GM12878 (cell line): ENCODE measurements at regions not wholly inside any gene's neighbourhood (a gene's known extent, or its start where the extent isn't known, plus 50 kb on each side); places are given as distances from the start of the nearest gene placed in this dataset.

ENCODE experiments used
- ATAC-seq: fragments of 200-7000 bp; cut with Tn5 transposase; 3 replicates; pipeline ENCODE4 v1.9.1; 2020; ENCODE audit warnings: mild to moderate bottlenecking, moderate library complexity
- BruUV-seq: library from RNA; stranded (reverse); fragments of 400-500 nt; replicated peaks from 2 replicates; lab custom pipeline; 2021; lab: Mats Ljungman, UMichigan
- CTCF ChIA-PET: fragments of 300-600 bp; sonication (Branson Sonifier 250); formaldehyde crosslinking; extraction: SDS; loops from one replicate; lab custom pipeline; 2021; ENCODE audit warnings: inconsistent platforms; lab: Yijun Ruan, JAX
- POLR2A ChIA-PET: fragments of 350-600 bp; formaldehyde crosslinking; extraction: SDS; loops from one replicate; lab custom pipeline; 2021; ENCODE audit warnings: inconsistent platforms; lab: Charles Lee
- RAD21 ChIA-PET: fragments of 300-600 bp; sonication (Branson Sonifier 250); formaldehyde crosslinking; loops from one replicate; lab custom pipeline; 2023; ENCODE audit warnings: antibody characterized with exemption; ENCODE audit not compliant: unreplicated experiment; lab: Charles Lee
- SMC1A ChIA-PET: fragments of 300-600 bp; sonication (Branson Sonifier 250); formaldehyde crosslinking; loops from one replicate; lab custom pipeline; 2023; ENCODE audit not compliant: unreplicated experiment, uncharacterized antibody; lab: Charles Lee
- DNase-seq: peaks from one replicate; pipeline ENCODE4 v3.0.0-alpha.2; 2011; ENCODE audit warnings: low read depth, low spot score
- FAIRE-seq: peaks from 3 replicates; lab custom pipeline; 2011; peaks lifted over from hg19 to GRCh38; lab: Jason Lieb, UNC
- H2AFZ ChIP-seq: 2 replicates; pipeline ENCODE4 v1.6.0; 2011; ENCODE audit warnings: low read depth, low read length, control low read depth; ENCODE audit not compliant: control insufficient read depth
- H3K27ac ChIP-seq: 2 replicates; pipeline ENCODE4 v1.5.1; 2011; ENCODE audit warnings: control low read depth; ENCODE audit not compliant: control insufficient read depth, insufficient read depth
- H3K27me3 ChIP-seq, 2 experiments: replicated peaks in 1 of 2; 2 replicates each; pipeline versions ENCODE4 v1.6.0 to v1.6.1; 2011; ENCODE audit warnings: low read length in 1 of 2; ENCODE audit not compliant: control insufficient read depth in 2 of 2, insufficient read depth in 2 of 2
- H3K36me3 ChIP-seq, 2 experiments: 2 replicates each; pipeline ENCODE4 v1.5.1; 2011; ENCODE audit warnings: low read length in 1 of 2; ENCODE audit not compliant: control insufficient read depth in 2 of 2, insufficient read depth in 2 of 2
- H3K4me1 ChIP-seq: 2 replicates; pipeline ENCODE4 v1.6.1; 2011; ENCODE audit warnings: mild to moderate bottlenecking, low read length, moderate library complexity, mixed read lengths; ENCODE audit not compliant: control insufficient read depth, insufficient read depth
- H3K4me2 ChIP-seq: 2 replicates; pipeline ENCODE4 v1.6.0; 2011; ENCODE audit warnings: control low read depth; ENCODE audit not compliant: control insufficient read depth, insufficient read depth
- H3K4me3 ChIP-seq: fragments of 200-600 bp; sonication (generic); 2 replicates; pipeline ENCODE4 v1.5.1; 2016
- H3K79me2 ChIP-seq: 2 replicates; pipeline ENCODE4 v1.6.0; 2011; ENCODE audit warnings: low read length; ENCODE audit not compliant: control insufficient read depth, insufficient read depth
- H3K9ac ChIP-seq: 2 replicates; pipeline ENCODE4 v1.8.0; 2011; ENCODE audit warnings: low read length, control low read depth, mixed read lengths; ENCODE audit not compliant: control insufficient read depth, insufficient read depth
- H3K9me3 ChIP-seq: replicated peaks from 3 replicates; pipeline ENCODE4 v1.5.1; 2011; ENCODE audit warnings: mild to moderate bottlenecking, low read length; ENCODE audit not compliant: control insufficient read depth, insufficient read depth
- H4K20me1 ChIP-seq: 2 replicates; pipeline ENCODE4 v1.6.0; 2011; ENCODE audit not compliant: control insufficient read depth, insufficient read depth
- EP300 ChIP-seq, 2 experiments: fragments of 150-350 bp in 1 of 2; IDR thresholded peaks; 2 replicates each; pipeline ENCODE4 v1.6.1; 2011 to 2012; ENCODE audit warnings: low read depth in 2 of 2, low read length in 2 of 2, borderline replicate concordance in 1 of 2, improper control_type of control experiment in 1 of 2, inconsistent platforms in 1 of 2; ENCODE audit not compliant: control insufficient read depth in 1 of 2
- FOXM1 ChIP-seq: IDR thresholded peaks from 2 replicates; pipeline ENCODE4 v1.6.1; 2012; ENCODE audit warnings: low read depth, mild to moderate bottlenecking, inconsistent platforms, low read length, moderate library complexity
- MEF2B ChIP-seq: fragments of 450-650 bp; IDR thresholded peaks from 2 replicates; pipeline ENCODE4 v1.6.1; 2018; ENCODE audit warnings: mild to moderate bottlenecking, moderate library complexity; ENCODE audit not compliant: partially characterized antibody, poor library complexity, severe bottlenecking
- NFYA ChIP-seq: IDR thresholded peaks from 2 replicates; pipeline ENCODE4 v1.6.1; 2011; ENCODE audit warnings: low read depth, mild to moderate bottlenecking, low read length, improper control_type of control experiment, borderline replicate concordance
- RAD51 ChIP-seq: fragments of 450-650 bp; IDR thresholded peaks from 2 replicates; pipeline ENCODE4 v1.6.1; 2016; ENCODE audit warnings: moderate library complexity, mild to moderate bottlenecking, inconsistent platforms
- RB1 ChIP-seq: fragments of 450-650 bp; formaldehyde crosslinking; IDR thresholded peaks from 2 replicates; pipeline ENCODE4 v1.6.1; 2017; ENCODE audit warnings: mild to moderate bottlenecking, borderline replicate concordance
- TBL1XR1 ChIP-seq: IDR thresholded peaks from 2 replicates; pipeline ENCODE4 v1.6.1; 2012; ENCODE audit warnings: low read depth, low read length, improper control_type of control experiment
- ZNF687 ChIP-seq: fragments of 450-650 bp; IDR thresholded peaks from 2 replicates; pipeline ENCODE4 v1.6.1; 2017; ENCODE audit warnings: mild to moderate bottlenecking, moderate library complexity
- WGBS: methylation state at CpG from one replicate; pipeline ENCODE4 v1.1.6; 2016; ENCODE audit warnings: low lambda C conversion rate; ENCODE audit not compliant: insufficient replicate concordance, insufficient coverage; ENCODE audit errors: missing lambda C conversion rate; 5-methylcytosine and 5-hydroxymethylcytosine counted together
- in situ Hi-C: fragments of 300-500 bp; cut with MboI; formaldehyde crosslinking; loops from 9 replicates; pipeline ENCODE4 v1.14.3; 2018; ENCODE audit warnings: mixed read lengths
- intact Hi-C: fragments of 100-400 bp; cut with micrococcal nuclease; formaldehyde crosslinking; loops from one replicate; pipeline ENCODE4 v1.14.2; 2022; ENCODE audit not compliant: unreplicated experiment
- TF ChIP-seq, protein P1 (sequence below): IDR thresholded peaks from 2 replicates; pipeline ENCODE4 v1.6.1; 2011; ENCODE audit warnings: mild to moderate bottlenecking, low read depth, low read length, moderate library complexity; ENCODE audit not compliant: insufficient replicate concordance

GRCh38 chr1:209446356-209446755 is 137.2 kb upstream of the CAMK1G start (continued):
- TF ChIP-seq, protein P1, sequence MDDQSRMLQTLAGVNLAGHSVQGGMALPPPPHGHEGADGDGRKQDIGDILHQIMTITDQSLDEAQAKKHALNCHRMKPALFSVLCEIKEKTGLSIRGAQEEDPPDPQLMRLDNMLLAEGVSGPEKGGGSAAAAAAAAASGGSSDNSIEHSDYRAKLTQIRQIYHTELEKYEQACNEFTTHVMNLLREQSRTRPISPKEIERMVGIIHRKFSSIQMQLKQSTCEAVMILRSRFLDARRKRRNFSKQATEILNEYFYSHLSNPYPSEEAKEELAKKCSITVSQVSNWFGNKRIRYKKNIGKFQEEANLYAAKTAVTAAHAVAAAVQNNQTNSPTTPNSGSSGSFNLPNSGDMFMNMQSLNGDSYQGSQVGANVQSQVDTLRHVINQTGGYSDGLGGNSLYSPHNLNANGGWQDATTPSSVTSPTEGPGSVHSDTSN, result no peak
- TF ChIP-seq MEF2B (no peak), RB1 (no peak), TBL1XR1 (no peak)

DNA sequence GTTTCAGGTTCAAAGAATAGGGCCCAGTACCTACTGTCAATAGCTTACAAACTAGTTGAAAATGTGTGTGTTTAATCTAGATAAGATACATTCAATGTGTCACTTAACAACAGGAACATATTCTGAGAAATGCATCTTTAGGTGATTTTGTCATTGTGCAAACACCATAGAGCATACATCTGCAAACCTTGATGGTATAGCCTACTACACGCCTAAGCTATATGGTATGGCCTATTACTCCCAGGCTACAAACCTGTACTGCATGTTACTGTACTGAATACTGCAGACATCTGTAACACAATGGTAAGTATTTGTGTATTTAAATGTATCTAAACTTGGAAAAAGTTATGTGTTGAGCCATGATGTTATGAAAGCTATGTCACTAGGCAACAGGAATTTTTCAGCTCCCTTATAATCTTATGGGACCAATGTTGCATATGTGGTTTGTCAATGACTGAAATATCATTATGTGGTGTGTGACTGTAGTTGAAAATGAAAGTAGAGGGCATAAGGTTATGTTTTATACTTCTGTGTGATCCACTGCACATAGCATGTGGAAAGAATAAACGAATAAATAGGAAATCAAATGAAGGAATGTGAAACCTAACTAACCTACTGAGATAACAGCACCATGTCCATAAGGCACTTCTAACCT is 129.0 kb upstream of the CAMK1G start:
- SMC1A ChIA-PET, result interaction anchor here (1.2 kb wide), 1 partner anchor 10 kb away, joined by 5 read pairs; no protein-coding TSS in a partner anchor
- Histone ChIP-seq H3K4me1 (no peaks in the 10 kb centered on the region), H3K36me3 (no peaks in the 10 kb centered on the region), H3K27ac (no peak overlapping the region), H3K4me3 (no peak overlapping the region), H3K4me2 (no peak overlapping the region), H3K27me3 (peaks cover 2 to 5% of the 10 kb centered on the region in 2 experiments; a peak in 1 of 4 replicates), H3K79me2 (no peaks in the 10 kb centered on the region), H3K9ac (no peak overlapping the region), H4K20me1 (no peaks in the 10 kb centered on the region), H3K9me3 (no peaks in the 10 kb centered on the region), H2AFZ (no peak overlapping the region)
- intact Hi-C loops (no loop called here), in situ Hi-C loops (no loop called here)
- ATAC-seq (no peak), FAIRE-seq (no peak), DNase-seq (no peak)
- CTCF ChIA-PET, result interaction anchor here (1.1 kb wide), 1 partner anchor 19 kb away, joined by 3 read pairs; no protein-coding TSS in a partner anchor
- WGBS, result 5% methylated on average over 2 of the region's 2 CpGs
- POLR2A ChIA-PET, result no interaction called here
- BruUV-seq, result no TSS peak
- TF ChIP-seq NFYA (no peak), EP300 (IDR thresholded peaks at IDR 0.05; ENCODE audit: borderline replicate concordance in 1 of 2, control insufficient read depth in 1 of 2, low read depth in 2 of 2, low read length in 2 of 2) (no peak), ZNF687 (no peak), RAD51 (no peak), FOXM1 (no peak)
- RAD21 ChIA-PET, result interaction anchor here (1.4 kb wide), 1 partner anchor 60 kb away, joined by 3 read pairs; no protein-coding TSS in a partner anchor
